Fibroblast of lung (primary cell): ENCODE measurements at regions not wholly inside any gene's neighbourhood (a gene's known extent, or its start where the extent isn't known, plus 50 kb on each side); places are given as distances from the start of the nearest gene placed in this dataset.

Source experiments
- DNase-seq, 2 donors: peaks; one replicate each; pipeline versions ENCODE4 v3.0.0 to v3.0.0-alpha.2; 2010; ENCODE audit warnings: low read depth in 2 of 2
- H2AFZ ChIP-seq: 2 replicates; pipeline ENCODE4 v1.5.1; 2012; ENCODE audit warnings: low read length, control low read depth, inconsistent platforms
- H3K27ac ChIP-seq: 2 replicates; pipeline ENCODE4 v1.5.1; 2011; ENCODE audit warnings: low read length, control low read depth; ENCODE audit not compliant: insufficient read depth
- H3K27me3 ChIP-seq: 2 replicates; pipeline ENCODE4 v1.5.1; 2011; ENCODE audit warnings: mild to moderate bottlenecking, low read length; ENCODE audit not compliant: control insufficient read depth, insufficient read depth
- H3K36me3 ChIP-seq: 2 replicates; pipeline ENCODE4 v1.5.1; 2011; ENCODE audit warnings: low read length; ENCODE audit not compliant: control insufficient read depth, insufficient read depth
- H3K4me1 ChIP-seq: 2 replicates; pipeline ENCODE4 v1.5.1; 2011; ENCODE audit warnings: low read length; ENCODE audit not compliant: control insufficient read depth, insufficient read depth; ENCODE audit errors: extremely low read depth
- H3K4me2 ChIP-seq: 2 replicates; pipeline ENCODE4 v1.5.1; 2011; ENCODE audit warnings: low read length, control low read depth; ENCODE audit not compliant: insufficient read depth; ENCODE audit errors: extremely low read depth
- H3K4me3 ChIP-seq, 4 experiments: fragments of 200-600 bp in 1 of 4; sonication (generic) in 1 of 4; replicated peaks in 1 of 4; 2 replicates each; pipeline ENCODE4 v1.5.1; 2011 to 2016; ENCODE audit warnings: low read length in 4 of 4, low read depth in 3 of 4, mild to moderate bottlenecking in 3 of 4, control low read depth in 2 of 4, inconsistent platforms in 1 of 4, mixed read lengths in 1 of 4; ENCODE audit not compliant: insufficient read depth in 1 of 4; ENCODE audit errors: control extremely low read depth in 1 of 4
- H3K79me2 ChIP-seq: 2 replicates; pipeline ENCODE4 v1.5.1; 2012; ENCODE audit warnings: mild to moderate bottlenecking, low read length, inconsistent platforms; ENCODE audit not compliant: control insufficient read depth, insufficient read depth
- H3K9ac ChIP-seq: 2 replicates; pipeline ENCODE4 v1.5.1; 2011; ENCODE audit warnings: mild to moderate bottlenecking, low read length, control low read depth; ENCODE audit not compliant: insufficient read depth
- H3K9me3 ChIP-seq: 2 replicates; pipeline ENCODE4 v1.5.1; 2012; ENCODE audit warnings: low read depth, low read length; ENCODE audit not compliant: control insufficient read depth, insufficient read depth
- H4K20me1 ChIP-seq: 2 replicates; pipeline ENCODE4 v1.5.1; 2011; ENCODE audit warnings: low read length; ENCODE audit not compliant: control insufficient read depth, insufficient read depth; ENCODE audit errors: extremely low read depth
- CTCF ChIP-seq, 2 donors: IDR thresholded peaks in 1 of 2; conservative IDR thresholded peaks in 1 of 2; 1 replicate in 1 of 2; 2 replicates in 1 of 2; pipeline ENCODE4 v1.5.1; 2011 to 2012; ENCODE audit warnings: low read length in 2 of 2, control low read depth in 1 of 2, inconsistent platforms in 1 of 2, low read depth in 1 of 2, mild to moderate bottlenecking in 1 of 2
- EZH2 ChIP-seq: IDR thresholded peaks from 2 replicates; pipeline ENCODE4 v1.5.1; 2012; ENCODE audit warnings: low read length, control low read depth, mild to moderate bottlenecking; ENCODE audit errors: missing control alignments

GRCh38 chr7:33750177-33750576 lies 155.2 kb upstream of the BMPER start:
- no peaks in the 10 kb centered on the region for H3K79me2 ChIP-seq
- no peaks in the 10 kb centered on the region for H4K20me1 ChIP-seq
- no peak overlapping the region for H3K9ac ChIP-seq
- H3K4me3 ChIP-seq: no peak overlapping the region
- peaks cover 7% of the 10 kb centered on the region for H3K4me1 ChIP-seq
- no peak overlapping the region for H2AFZ ChIP-seq
- no peak overlapping the region for H3K27ac ChIP-seq
- TF ChIP-seq EZH2 (no peak), CTCF (conservative IDR thresholded peaks at IDR 0.05 in 1 of 2, IDR thresholded peaks at IDR 0.05 in 1 of 2; ENCODE audit: low read depth in 1 of 2, low read length in 2 of 2) (no peak)
- H3K36me3 ChIP-seq: no peaks in the 10 kb centered on the region
- H3K4me2 ChIP-seq: no peak overlapping the region
- DNase-seq: peak; percentile 53 to 82
- no peaks in the 10 kb centered on the region for H3K9me3 ChIP-seq
- no peaks in the 10 kb centered on the region for H3K27me3 ChIP-seq

DNA sequence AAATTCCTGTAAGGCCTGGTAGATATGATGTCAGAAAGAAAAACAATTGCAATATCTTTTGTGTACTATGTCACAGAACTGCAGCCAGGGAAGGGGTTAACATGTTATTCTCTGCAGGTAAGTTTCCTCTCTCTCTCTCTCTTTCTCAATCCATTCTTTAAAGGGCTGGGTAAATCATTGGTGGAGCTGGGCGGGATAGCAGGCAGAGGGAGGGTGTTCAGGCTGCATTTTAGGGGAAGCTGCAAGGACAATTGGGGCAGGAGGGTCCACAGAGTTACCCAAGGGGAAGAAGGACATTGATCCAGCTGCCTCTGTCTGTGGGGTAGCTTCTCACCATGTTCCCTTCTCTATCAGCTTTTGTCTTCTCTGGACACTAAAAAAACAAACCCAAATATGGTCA lies 153.9 kb upstream of the BMPER start:
- H3K9me3 ChIP-seq: no peaks in the 10 kb centered on the region
- no peak overlapping the region for H3K4me3 ChIP-seq
- H3K27me3 ChIP-seq: no peaks in the 10 kb centered on the region
- H3K27ac ChIP-seq: no peak overlapping the region
- TF ChIP-seq CTCF (conservative IDR thresholded peaks at IDR 0.05 in 1 of 2, IDR thresholded peaks at IDR 0.05 in 1 of 2; ENCODE audit: low read depth in 1 of 2, low read length in 2 of 2) (no peak), EZH2 (no peak)
- no peaks in the 10 kb centered on the region for H4K20me1 ChIP-seq
- no peak for DNase-seq
- H3K79me2 ChIP-seq: no peaks in the 10 kb centered on the region
- H3K9ac ChIP-seq: no peak overlapping the region
- H3K4me1 ChIP-seq: peaks cover 7% of the 10 kb centered on the region
- no peak overlapping the region for H3K4me2 ChIP-seq
- H2AFZ ChIP-seq: no peak overlapping the region
- no peaks in the 10 kb centered on the region for H3K36me3 ChIP-seq

DNA sequence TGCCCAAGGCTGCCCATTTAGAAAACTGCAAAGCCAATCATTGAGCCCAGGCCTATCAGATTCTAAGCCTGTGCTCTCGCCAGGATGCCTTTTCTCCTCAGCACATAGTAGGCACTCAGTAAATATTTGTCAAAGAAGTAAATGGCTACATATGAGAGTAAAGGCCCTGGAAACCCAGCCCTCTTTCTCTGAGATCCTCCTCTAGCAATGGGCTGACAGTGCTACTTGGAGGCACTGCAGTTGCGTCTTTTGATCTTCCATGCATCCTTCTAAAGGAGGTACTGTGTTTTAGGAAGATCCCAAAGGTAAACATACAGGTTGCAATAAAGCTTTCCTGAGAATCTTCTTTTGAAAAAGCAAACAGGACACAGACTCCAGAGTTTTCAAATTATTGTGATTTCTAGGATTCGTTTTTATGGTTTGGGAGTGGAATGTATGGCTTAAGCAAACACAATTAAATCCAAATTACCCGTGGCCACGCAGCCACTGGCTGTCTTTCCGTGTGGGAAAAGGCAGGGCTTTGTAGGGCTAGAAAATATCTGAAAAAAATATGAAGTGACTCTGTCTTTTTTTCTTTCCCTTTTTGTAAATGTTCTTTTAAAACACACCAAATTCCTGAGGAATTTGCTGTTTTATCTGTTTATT lies 151.3 kb upstream of the BMPER start:
- H3K79me2 ChIP-seq: no peaks in the 10 kb centered on the region
- H2AFZ ChIP-seq: no peak overlapping the region
- no peaks in the 10 kb centered on the region for H3K9me3 ChIP-seq
- no peak overlapping the region for H3K4me3 ChIP-seq
- DNase-seq: no peak
- H3K36me3 ChIP-seq: no peaks in the 10 kb centered on the region
- H3K9ac ChIP-seq: no peak overlapping the region
- H3K4me1 ChIP-seq: peaks cover 12% of the 10 kb centered on the region
- no peaks in the 10 kb centered on the region for H3K27me3 ChIP-seq
- H3K4me2 ChIP-seq: peak overlapping the region; percentile 8
- no peak overlapping the region for H3K27ac ChIP-seq
- no peaks in the 10 kb centered on the region for H4K20me1 ChIP-seq
- no peak for TF ChIP-seq EZH2
- TF ChIP-seq CTCF (conservative IDR thresholded peaks at IDR 0.05 in 1 of 2, IDR thresholded peaks at IDR 0.05 in 1 of 2; ENCODE audit: low read depth in 1 of 2, low read length in 2 of 2): no peak
